Lower leg skin (tissue), 3 donors: ENCODE measurements at regions not wholly inside any gene's neighbourhood (a gene's known extent, or its start where the extent isn't known, plus 50 kb on each side); places are given as distances from the start of the nearest gene placed in this dataset.
"Not testable (repeated sequence)": the region's sequence is repeated elsewhere in the genome, so short reads cannot be mapped to it uniquely, and the experiment has no call there.

ENCODE experiments used
- CTCF ChIP-seq, 3 donors: fragments of 450-650 bp; IDR thresholded peaks; one replicate each; pipeline ENCODE4 v1.5.1; 2016; ENCODE audit warnings: antibody characterized with exemption in 3 of 3, mild to moderate bottlenecking in 3 of 3, moderate library complexity in 2 of 3
- POLR2A ChIP-seq, 2 donors: fragments of 450-650 bp; IDR thresholded peaks; one replicate each; pipeline ENCODE4 v1.6.1; 2016 to 2017; ENCODE audit warnings: antibody characterized with exemption in 2 of 2, mild to moderate bottlenecking in 1 of 2, moderate library complexity in 1 of 2

GRCh38 chr5:21360754-21361153, 1372.8 kb upstream of the CDH18 start:
- TF ChIP-seq CTCF, POLR2A (IDR thresholded peaks at IDR 0.05): not testable (repeated sequence)
